SKM-1 treated with dmso at 0.1 percent for 144 hours (cell line): ENCODE measurements at regions not wholly inside any gene's neighbourhood (a gene's known extent, or its start where the extent isn't known, plus 50 kb on each side); places are given as distances from the start of the nearest gene placed in this dataset.
"Not testable (repeated sequence)": the region's sequence is repeated elsewhere in the genome, so short reads cannot be mapped to it uniquely, and the experiment has no call there.

ENCODE experiments used
- DNase-seq: peaks from one replicate; lab custom pipeline; 2025; ENCODE audit not compliant: unreplicated experiment; lab: John Stamatoyannopoulos, UW

GRCh38 chr4:26173619-26174018, 147.2 kb upstream of the RBPJ start:
- DNase-seq: no peak

- DNase-seq: peak; percentile 25
These were observed 146.8 kb upstream of the RBPJ start for GRCh38 chr4:26174027-26174426.

DNA sequence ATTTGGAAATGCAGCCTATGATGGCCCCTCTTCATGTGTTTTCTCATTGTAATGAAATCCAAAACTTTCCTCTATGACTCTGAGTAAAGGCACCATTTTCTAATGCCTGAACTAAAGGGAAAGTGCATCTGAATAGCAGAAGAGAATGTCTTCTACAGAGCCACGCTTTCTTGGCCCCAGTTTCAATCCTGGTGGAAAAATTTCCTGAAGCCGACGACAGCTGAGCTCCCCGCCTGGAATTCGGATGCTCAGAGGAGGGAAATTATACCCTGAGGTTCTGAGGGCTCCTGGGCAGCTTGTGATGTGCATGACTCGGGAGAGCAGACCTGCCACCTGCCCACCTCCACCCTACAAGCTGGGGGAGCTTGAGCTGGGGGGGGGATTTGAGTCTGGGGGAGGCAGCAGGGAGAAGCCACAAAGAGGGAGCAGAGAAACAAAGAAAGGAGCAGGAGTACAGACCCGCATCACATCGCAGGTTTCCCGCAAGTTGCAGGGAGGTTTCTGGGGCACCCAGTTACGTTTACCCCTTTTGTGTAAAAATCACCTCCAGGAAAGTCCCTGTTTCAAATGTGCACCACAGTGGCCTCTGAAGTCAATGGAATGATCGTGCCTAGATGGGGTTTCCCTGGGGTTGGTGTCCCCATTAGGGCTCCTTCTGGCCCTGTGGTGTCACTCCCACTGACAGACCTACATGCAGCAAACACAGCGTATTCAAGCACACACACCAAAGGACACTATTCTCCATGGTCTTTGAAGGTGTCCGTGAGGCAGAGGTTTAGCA, 145.6 kb upstream of the RBPJ start:
- no peak for DNase-seq

DNA sequence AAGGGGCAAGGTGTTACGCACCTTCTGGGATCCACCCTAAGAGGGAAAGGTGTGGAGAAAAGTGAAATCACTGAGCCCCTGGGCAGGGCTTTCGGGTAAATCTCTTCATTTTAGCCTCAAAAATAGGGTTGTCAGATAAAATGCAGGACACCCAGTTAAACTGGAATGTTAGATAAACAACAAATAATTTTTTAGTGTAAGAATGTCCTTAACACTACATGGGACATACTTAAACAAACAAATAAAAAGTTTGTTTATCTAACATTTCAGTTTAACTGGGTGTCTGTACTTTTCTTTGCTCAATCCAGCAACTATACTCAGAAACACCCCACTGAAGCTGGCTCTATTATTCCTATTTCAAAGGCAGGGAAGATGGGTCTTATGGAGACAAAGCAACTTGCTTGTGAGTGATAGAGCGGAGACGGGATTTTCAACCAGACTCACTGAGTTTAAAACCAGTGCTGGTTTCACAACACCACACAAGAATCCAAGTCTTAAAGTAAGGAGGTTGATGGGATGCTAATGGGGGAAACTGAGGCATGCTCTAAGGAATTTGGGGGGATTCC, 144.8 kb upstream of the RBPJ start:
- DNase-seq: no peak

DNA sequence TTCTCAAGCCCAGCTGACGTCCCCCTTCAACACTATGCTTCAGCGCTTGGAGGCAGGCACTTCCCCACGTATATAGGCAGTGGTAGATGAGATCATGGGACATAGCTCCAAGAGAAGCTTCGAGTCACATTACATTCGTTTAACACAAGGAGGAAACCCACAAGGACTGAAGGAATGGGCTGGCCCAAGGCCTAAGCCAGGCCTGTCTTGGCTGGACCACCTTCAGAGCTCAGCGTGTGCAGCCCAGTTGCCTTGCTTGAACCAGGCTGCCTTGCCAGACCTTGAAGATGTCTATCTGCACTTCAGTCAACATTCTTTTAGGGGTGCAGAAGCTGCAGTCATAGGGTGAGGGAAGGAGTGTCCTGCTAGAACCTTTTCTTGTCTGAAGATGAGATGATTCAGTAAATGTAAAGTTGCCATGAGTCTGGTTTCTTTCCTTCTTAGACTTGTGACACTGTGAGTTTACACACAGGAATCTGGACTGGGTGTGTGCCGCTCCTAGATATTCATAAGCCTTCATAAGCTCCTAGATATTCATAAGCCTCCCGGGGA, 144.1 kb upstream of the RBPJ start:
- no peak for DNase-seq

DNA sequence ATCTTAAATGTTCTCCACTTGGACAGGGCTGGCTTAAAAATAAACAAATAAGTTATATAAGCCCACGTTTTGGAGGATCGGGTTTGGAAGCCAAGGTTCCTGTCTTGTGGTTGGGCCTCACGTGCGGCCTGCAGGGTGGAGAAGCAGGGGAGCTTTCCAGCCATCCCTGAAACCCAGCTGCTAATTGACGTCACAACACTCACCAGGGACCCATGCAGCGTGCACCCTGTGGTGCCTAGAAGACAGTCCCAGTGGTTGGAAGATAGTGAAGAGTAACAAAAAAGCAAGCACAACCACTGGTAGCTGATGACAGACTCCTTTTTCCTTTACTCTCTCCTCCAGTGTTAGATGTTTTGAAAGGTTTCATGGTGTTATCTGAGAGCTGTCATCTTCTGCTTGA, 142.0 kb upstream of the RBPJ start:
- no peak for DNase-seq

GRCh38 chr4:26179316-26179760, 141.5 kb upstream of the RBPJ start:
- no peak for DNase-seq

DNA sequence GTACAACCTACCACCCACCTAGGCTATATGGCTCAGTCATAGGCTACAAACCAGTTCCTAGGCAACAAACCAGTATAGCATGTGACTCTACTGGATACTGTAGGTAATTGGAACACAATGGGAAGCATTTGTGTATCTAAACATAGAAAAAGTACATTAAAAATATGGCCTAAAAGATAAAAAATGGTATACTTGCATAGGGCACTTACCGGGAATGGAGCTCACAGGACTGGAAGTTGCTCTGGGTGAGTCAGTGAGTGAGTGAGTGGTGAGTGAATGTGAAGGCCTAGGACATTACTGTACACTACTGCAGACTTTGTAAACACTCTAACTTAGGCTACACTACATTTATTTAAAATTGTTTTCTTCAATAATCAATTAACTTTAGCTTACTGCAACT, 139.2 kb upstream of the RBPJ start:
- DNase-seq: no peak

- DNase-seq: no peak
These were observed 137.8 kb upstream of the RBPJ start for GRCh38 chr4:26183017-26183416.

GRCh38 chr4:26185436-26185835, 135.4 kb upstream of the RBPJ start:
- no peak for DNase-seq

- no peak for DNase-seq
These were observed 129.5 kb upstream of the RBPJ start for GRCh38 chr4:26191353-26191752.

DNA sequence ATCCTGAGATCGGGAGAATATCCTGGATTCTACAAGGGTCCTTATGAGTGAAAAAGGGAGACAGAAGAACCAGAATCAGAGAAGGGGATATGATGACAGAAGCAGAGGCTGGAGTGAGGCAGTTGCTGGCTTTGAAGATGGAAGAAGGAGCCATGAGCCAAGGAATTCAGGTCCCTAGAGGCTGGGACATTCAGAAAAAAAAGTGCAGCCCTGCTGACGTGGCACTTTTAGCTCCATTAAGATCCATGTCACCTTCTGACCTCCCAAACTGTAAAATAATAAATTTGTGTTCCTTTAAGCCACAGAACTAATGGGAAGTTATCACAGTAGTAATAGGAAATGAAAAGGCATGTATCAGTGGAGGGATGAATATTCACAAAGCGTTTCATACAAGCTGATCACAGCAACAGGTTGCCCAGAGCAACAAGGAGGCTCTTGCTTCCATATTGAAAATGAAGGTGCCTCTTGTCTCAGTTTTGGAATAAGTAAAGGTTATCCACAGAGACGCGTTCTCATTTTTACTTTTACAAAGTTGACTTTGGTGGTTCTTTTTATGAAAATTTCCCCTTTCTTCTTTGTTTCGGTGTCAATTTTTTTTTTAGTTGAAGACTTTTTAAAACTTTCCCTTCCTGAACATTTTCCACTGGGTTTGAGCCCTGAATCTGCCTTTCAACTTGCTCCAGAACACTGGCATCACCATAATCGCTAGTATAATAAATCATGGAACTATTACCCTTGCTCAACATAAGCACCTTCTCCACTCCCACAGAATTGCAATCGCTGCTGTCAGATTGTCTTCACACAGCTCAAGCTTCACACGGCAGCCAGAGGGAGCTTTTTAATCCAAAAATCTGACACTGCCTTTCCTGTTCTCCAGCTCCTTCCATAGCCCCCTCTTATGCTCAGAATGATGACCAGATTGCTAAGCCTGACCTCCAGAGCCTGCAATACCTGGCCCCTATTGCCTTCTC, 127.6 kb upstream of the RBPJ start:
- DNase-seq: no peak

DNA sequence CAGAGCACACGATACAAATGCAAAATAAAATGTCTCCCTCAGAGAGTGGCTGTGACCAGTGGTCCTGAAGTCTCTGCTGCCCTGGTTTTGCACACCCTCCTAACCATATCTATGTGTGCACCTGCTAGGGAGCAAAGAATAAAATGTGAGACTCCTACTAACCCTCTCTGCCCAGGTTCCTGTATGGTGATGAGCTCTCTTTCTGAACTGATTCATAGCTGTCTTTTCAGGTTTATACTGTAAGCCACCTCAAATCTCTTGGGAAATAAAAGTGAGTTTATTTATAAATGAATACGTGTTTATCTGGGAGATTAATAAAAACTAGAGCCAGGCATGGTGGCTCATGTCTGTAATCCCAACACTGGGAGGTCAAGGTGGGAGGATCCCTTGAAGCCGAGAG, 126.0 kb upstream of the RBPJ start:
- DNase-seq: no peak

DNA sequence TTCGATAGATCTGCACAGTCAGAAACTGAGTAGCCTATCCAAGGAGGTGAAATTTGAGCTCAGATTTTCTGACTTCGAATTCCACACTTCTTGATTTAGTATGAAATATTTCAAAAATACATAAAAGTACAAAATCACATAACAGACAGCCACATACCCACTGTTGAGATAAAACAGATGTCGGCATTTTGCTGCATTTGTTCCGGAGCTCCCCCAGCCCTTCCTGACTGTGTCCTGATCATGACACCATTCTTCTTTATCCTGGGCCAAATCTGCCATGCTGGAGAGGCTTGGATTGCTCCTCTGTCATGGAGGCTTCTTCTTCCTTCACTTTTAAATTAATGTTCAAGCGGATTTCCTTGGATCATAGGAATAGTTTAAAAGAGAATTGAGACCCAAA, 124.2 kb upstream of the RBPJ start:
- DNase-seq: no peak

- DNase-seq: peak; percentile 80
These were observed 123.6 kb upstream of the RBPJ start for GRCh38 chr4:26197018-26197779.

DNA sequence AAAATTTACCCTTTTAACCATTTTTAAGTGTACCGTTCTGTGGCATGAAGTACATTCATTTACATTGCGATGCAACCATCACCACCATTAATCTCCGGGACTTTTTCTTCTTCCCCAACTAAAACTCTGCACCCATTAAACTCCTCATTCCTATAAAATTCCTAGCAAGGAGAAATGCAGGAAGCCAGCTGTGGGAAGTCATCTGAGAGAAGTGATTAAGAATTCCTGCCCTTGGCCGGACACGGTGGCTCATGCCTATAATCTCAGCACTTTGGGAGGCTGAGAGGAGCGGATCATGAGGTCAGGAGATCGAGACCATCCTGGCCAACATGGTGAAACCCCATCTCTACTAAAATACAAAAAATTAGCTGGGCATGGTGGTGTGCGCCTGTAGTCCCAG, 121.9 kb upstream of the RBPJ start:
- DNase-seq: not testable (repeated sequence)

DNA sequence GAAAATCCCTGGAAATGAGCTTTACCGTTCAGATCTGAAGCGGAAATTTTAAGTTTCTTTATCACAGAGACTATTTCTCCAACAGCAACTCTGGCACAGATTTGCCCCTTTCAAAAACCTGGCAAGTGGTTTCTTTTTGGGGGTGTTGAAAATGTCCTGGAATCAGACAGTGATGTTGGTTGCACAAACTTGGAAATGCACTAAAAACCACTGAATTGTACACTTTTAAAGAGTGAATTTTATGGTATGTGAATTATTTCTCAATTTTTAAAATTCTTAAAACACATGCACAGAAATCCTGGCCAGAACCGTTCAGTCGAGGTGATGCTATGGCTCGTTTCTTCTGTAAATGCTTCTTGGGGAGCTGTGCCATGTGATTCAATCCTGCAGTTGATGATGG, 121.2 kb upstream of the RBPJ start:
- DNase-seq: no peak

GRCh38 chr4:26201120-26201519, 119.7 kb upstream of the RBPJ start:
- DNase-seq: peak; percentile 71

DNA sequence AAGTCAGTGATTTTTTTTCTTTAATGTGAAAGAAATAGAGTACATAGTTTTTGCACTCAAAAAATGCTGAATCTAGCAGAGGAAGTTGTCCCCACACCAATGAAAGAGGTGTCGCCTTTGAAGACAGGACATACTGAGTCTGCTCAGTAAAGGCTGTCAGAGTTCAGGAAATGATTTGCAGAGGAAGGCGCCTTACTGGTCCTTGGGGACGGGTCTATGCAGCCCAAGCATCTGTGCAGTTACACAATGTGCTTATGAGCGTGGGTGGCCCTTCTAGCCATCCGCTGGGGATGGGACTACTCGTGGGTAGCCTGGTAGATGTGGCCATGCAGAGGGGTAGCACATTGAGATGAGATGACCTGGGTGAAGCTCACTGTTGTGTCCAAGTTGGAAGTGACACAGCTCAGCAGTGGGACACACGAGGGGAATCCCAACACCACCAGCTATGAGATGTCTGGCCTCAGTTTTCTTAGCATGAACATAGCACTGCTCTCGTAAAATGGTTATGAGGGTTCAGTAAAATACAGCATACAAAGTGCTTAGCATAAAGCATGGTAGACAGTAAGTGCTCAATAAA, 116.5 kb upstream of the RBPJ start:
- DNase-seq: no peak

GRCh38 chr4:26204911-26205370, 115.9 kb upstream of the RBPJ start:
- no peak for DNase-seq
